Thyroid gland (tissue), 4 donors: ENCODE measurements at regions not wholly inside any gene's neighbourhood (a gene's known extent, or its start where the extent isn't known, plus 50 kb on each side); places are given as distances from the start of the nearest gene placed in this dataset.
"Not testable (repeated sequence)": the region's sequence is repeated elsewhere in the genome, so short reads cannot be mapped to it uniquely, and the experiment has no call there.

ENCODE experiments used
- DNase-seq, 2 donors: peaks; one replicate each; pipeline ENCODE4 v3.0.0-alpha.2; 2019
- H3K27ac ChIP-seq, 3 donors: fragments of 200-600 bp; sonication (generic); 1 replicate in 2 of 3; 2 replicates in 1 of 3; pipeline ENCODE4 v1.5.1; 2016 to 2019; ENCODE audit warnings: mild to moderate bottlenecking in 1 of 3, moderate library complexity in 1 of 3
- H3K27me3 ChIP-seq: fragments of 200-600 bp; sonication (generic); one replicate; pipeline ENCODE4 v1.5.1; 2019
- H3K36me3 ChIP-seq, 2 donors: fragments of 200-600 bp; sonication (generic); one replicate each; pipeline ENCODE4 v1.5.1; 2016 to 2019
- H3K4me1 ChIP-seq, 2 donors: fragments of 200-600 bp; sonication (generic); one replicate each; pipeline ENCODE4 v1.5.1; 2017 to 2019
- H3K4me3 ChIP-seq, 3 donors: fragments of 200-600 bp; sonication (generic); replicated peaks in 1 of 3; 1 replicate in 2 of 3; 2 replicates in 1 of 3; pipeline ENCODE4 v1.5.1; 2016; ENCODE audit warnings: mild to moderate bottlenecking in 1 of 3
- H3K9me3 ChIP-seq: fragments of 200-600 bp; sonication (generic); one replicate; pipeline ENCODE4 v1.5.1; 2017
- POLR2A ChIP-seq, 2 donors: fragments of 450-650 bp; IDR thresholded peaks; one replicate each; pipeline ENCODE4 v1.6.1; 2017; ENCODE audit warnings: antibody characterized with exemption in 2 of 2, mild to moderate bottlenecking in 2 of 2, moderate library complexity in 1 of 2
- WGBS, 2 donors: methylation state at CpG; one replicate each; pipeline ENCODE4 v1.1.5; 2017; 5-methylcytosine and 5-hydroxymethylcytosine counted together
- intact Hi-C: fragments of 100-400 bp; cut with DNase I; formaldehyde crosslinking; loops from one replicate; pipeline ENCODE4 v1.15.1; 2023
- TF ChIP-seq, protein P1 (sequence below), 6 experiments: fragments of 200-600 bp in 3 of 6; fragments of 450-650 bp in 3 of 6; sonication (generic) in 3 of 6; IDR thresholded peaks; one replicate each; pipeline ENCODE4 v1.5.1; 2016 to 2019; ENCODE audit warnings: antibody characterized with exemption in 6 of 6, mild to moderate bottlenecking in 2 of 6, inconsistent platforms in 1 of 6, moderate library complexity in 1 of 6

DNA sequence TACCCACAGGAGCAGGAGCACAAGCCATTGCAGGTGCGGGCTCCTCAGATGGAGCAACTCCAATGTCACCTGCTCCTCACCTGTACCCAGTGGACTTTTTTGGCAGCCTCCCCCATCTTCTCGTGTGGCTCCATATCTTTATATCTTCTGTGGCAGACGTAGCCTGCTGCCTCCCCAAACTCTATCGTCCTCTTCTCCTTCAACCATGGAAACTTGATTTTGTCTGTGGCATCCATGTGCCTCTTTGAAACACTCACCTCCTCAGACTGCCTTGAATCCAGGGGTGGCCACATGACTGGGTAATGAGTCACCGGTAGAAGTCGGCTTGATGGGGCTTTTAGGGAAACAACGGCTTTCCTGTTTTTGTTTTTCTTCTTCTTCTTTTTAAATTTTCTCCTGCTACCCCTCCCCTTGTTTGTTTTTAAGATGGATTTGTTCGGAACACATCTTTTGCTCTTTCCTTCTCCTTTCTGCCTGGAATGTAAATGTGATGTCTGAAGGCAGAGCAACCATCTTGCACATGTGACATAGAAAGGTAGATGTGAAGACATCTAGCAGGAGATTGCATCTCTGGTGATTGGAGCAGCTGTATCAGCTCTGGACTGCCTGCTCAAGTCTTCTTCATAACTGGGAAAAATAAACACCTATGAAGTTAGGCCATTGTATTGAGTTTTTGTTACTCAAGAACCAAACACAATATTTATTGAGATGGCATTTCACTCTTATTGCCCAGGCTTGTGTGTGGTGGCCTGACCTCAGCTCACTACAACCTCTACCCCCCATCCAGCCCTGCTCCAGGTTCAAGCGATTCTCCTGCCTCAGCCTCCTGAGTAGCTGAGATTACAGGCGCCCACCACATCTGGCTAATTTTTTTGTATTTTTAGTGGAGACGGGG, 69.9 kb upstream of the DDR1 start:
- Histone ChIP-seq H3K27me3 (no peaks in the 10 kb centered on the region), H3K4me1 (peaks cover 0 to 17% of the 10 kb centered on the region in 2 donors), H3K36me3 (no peaks in the 10 kb centered on the region), H3K9me3 (no peaks in the 10 kb centered on the region), H3K27ac (no peak overlapping the region), H3K4me3 (no peak overlapping the region)
- WGBS, 2 donors, result 58 to 59% methylated on average over 11 of the region's 11 CpGs
- intact Hi-C loops, result no loop called here
- TF ChIP-seq POLR2A (IDR thresholded peaks at IDR 0.05), result no peak
- TF ChIP-seq, protein P1, sequence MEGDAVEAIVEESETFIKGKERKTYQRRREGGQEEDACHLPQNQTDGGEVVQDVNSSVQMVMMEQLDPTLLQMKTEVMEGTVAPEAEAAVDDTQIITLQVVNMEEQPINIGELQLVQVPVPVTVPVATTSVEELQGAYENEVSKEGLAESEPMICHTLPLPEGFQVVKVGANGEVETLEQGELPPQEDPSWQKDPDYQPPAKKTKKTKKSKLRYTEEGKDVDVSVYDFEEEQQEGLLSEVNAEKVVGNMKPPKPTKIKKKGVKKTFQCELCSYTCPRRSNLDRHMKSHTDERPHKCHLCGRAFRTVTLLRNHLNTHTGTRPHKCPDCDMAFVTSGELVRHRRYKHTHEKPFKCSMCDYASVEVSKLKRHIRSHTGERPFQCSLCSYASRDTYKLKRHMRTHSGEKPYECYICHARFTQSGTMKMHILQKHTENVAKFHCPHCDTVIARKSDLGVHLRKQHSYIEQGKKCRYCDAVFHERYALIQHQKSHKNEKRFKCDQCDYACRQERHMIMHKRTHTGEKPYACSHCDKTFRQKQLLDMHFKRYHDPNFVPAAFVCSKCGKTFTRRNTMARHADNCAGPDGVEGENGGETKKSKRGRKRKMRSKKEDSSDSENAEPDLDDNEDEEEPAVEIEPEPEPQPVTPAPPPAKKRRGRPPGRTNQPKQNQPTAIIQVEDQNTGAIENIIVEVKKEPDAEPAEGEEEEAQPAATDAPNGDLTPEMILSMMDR (IDR thresholded peaks at IDR 0.05), result no peak
- DNase-seq, result peak; percentile 40 to 53

DNA sequence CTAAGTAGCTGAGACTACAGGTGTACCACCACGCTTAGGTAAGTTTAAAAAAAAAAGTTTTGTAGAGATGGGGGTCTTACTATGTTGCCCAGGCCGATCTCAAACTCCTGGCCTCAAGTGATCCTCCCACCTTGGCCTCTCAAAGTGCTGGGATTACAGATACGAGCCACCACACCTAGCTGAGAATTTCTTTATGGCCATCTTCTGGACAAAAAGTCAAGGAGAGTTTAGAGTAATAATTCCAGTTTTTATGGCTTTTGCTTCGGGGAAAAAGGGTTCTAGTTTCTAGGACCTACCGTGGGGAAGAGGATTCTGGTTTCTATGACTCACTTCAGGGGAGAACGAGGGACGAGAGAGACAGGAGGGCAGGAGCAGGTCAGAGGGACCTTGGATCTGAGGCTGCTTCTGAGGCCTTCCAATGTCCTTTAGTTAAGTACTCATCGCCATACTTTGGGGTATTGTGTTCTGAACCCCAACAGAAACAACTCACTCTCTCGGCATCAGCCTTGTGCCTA, 69.3 kb upstream of the IER3 start:
- intact Hi-C loops, result no loop called here
- H3K4me1 ChIP-seq, result peaks cover 0 to 17% of the 10 kb centered on the region in 2 donors
- no peak for TF ChIP-seq POLR2A (IDR thresholded peaks at IDR 0.05)
- TF ChIP-seq, protein P1 (IDR thresholded peaks at IDR 0.05), result no peak
- H3K9me3 ChIP-seq, result no peaks in the 10 kb centered on the region
- H3K27me3 ChIP-seq, result no peaks in the 10 kb centered on the region
- DNase-seq, result no peak
- H3K36me3 ChIP-seq, result no peaks in the 10 kb centered on the region
- 88 to 90% methylated on average over 9 of the region's 9 CpGs for WGBS, 2 donors
- no peak overlapping the region for H3K4me3 ChIP-seq
- no peak overlapping the region for H3K27ac ChIP-seq

DNA sequence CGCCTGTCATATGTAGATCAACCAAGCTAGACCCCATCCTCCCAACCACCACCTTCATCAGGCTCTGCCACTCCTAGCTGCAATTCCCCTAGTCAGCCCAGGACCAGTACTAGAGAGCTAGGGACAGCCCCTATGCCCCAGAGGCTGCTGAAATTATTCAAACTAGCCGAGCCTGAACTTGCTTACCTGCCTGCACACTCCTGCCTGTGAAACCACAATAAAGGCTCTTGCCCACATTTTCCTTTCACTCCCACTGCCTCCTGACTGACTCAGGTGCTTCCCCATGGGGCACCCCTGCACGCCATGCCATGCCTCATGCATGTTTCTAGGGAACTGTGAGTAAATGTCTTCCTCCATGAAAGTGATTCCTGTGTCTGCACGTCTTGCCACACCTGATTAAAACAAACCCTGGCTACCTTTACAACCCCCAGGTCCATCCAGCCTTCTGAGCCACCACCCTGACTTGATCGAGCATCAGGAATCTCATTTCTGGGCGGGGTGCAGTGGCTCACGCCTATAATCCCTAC, 66.5 kb upstream of the IER3 start:
- TF ChIP-seq, protein P1 (IDR thresholded peaks at IDR 0.05), result no peak
- TF ChIP-seq POLR2A (IDR thresholded peaks at IDR 0.05), result no peak
- no peak for DNase-seq
- no peaks in the 10 kb centered on the region for H3K9me3 ChIP-seq
- 81 to 85% methylated on average over 7 of the region's 7 CpGs for WGBS, 2 donors
- no peaks in the 10 kb centered on the region for H3K27me3 ChIP-seq
- no peak overlapping the region for H3K4me3 ChIP-seq
- intact Hi-C loops, result no loop called here
- no peak overlapping the region for H3K27ac ChIP-seq
- no peaks in the 10 kb centered on the region for H3K36me3 ChIP-seq
- H3K4me1 ChIP-seq, result peaks cover 0 to 17% of the 10 kb centered on the region in 2 donors

DNA sequence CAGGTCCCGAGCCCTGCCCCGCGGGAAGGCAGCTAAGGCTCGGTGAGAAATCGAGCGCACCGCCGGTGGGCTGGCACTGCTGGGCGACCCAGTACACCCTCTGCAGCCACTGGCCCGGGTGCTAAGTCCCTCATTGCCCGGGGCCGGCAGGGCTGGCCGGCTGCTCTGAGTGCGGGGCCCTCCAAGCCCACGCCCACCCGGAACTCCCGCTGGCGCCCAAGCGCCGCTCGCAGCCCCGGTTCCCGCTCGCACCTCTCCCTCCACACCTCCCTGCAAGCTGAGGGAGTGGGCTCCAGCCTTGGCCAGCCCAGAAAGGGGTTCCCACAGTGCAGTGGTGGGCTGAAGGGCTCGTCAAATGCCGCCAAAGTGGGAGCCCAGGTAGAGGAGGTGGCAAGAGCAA, 63.2 kb upstream of the IER3 start:
- H3K4me1 ChIP-seq, DNase-seq, H3K27ac ChIP-seq, intact Hi-C loops, H3K27me3 ChIP-seq, H3K36me3 ChIP-seq, H3K9me3 ChIP-seq, H3K4me3 ChIP-seq: not testable (repeated sequence)
- WGBS, 2 donors, result 95 to 96% methylated on average over 13 to 14 of the region's 26 CpGs

DNA sequence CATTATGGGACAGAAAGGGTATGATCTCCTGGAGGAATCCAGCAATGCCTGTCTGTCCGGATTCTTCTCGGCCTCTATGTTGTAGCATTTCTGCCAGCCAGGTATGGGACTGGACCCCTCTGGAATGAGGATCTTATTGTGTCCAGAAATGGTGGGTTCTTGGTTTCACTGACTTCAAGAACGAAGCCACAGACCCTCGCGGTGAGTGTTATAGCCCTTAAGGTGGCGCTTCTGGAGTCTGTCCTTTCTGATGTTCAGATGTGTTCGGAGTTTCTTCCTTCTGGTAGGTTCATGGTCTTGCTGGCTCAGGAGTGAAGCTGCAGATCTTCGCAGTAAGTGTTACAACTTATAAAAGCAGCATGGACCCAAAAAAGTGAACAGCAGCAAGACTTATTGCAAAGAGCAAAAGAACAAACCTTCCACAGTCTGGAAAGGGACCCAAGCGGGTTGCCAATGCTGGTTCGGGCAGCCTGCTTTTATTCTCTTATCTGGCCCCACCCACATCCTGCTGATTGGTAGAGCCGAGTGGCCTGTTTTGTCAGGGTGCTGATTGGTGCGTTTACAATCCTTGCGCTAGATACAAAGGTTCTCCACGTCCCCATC, 62.3 kb upstream of the IER3 start:
- no peaks in the 10 kb centered on the region for H3K27me3 ChIP-seq
- H3K27ac ChIP-seq, result no peak overlapping the region
- intact Hi-C loops, result no loop called here
- no peak overlapping the region for H3K4me3 ChIP-seq
- 88 to 93% methylated on average over 14 of the region's 14 CpGs for WGBS, 2 donors
- no peaks in the 10 kb centered on the region for H3K9me3 ChIP-seq
- no peaks in the 10 kb centered on the region for H3K36me3 ChIP-seq
- H3K4me1 ChIP-seq, result peaks cover 4 to 6% of the 10 kb centered on the region in 2 donors
- no peak for DNase-seq
- no peak for TF ChIP-seq POLR2A (IDR thresholded peaks at IDR 0.05)
- TF ChIP-seq, protein P1 (IDR thresholded peaks at IDR 0.05), result no peak
